Caco-2 (cell line): ENCODE measurements at regions not wholly inside any gene's neighbourhood (a gene's known extent, or its start where the extent isn't known, plus 50 kb on each side); places are given as distances from the start of the nearest gene placed in this dataset.

Experiments
- BruUV-seq: library from RNA; stranded (reverse); fragments of 400-500 nt; replicated peaks from 2 replicates; lab custom pipeline; 2021; lab: Mats Ljungman, UMichigan
- CTCF ChIA-PET: fragments of 300-600 bp; sonication (Branson Sonifier 250); formaldehyde crosslinking; loops from one replicate; lab custom pipeline; 2022; ENCODE audit warnings: antibody characterized with exemption; lab: Charles Lee
- POLR2A ChIA-PET: fragments of 300-600 bp; sonication (Branson Sonifier 250); formaldehyde crosslinking; loops from one replicate; lab custom pipeline; 2022; ENCODE audit warnings: antibody characterized with exemption; lab: Charles Lee
- DNase-seq, 2 experiments: peaks; one replicate each; pipeline versions ENCODE4 v3.0.0 to v3.0.0-alpha.2; 2020 to 2022
- H3K27me3 ChIP-seq: replicated peaks from 2 replicates; pipeline ENCODE4 v1.6.0; 2011; ENCODE audit warnings: low read length; ENCODE audit not compliant: control insufficient read depth, insufficient read depth
- H3K36me3 ChIP-seq: 2 replicates; pipeline ENCODE4 v1.5.1; 2011; ENCODE audit warnings: low read length; ENCODE audit not compliant: control insufficient read depth, insufficient read depth
- H3K4me1 ChIP-seq: fragments of 250-450 bp; sonication (Bioruptor Pico); 2 replicates; pipeline ENCODE4 v1.5.1; 2020; ENCODE audit warnings: mild to moderate bottlenecking
- H3K4me3 ChIP-seq: 2 replicates; pipeline ENCODE4 v1.5.1; 2011; ENCODE audit warnings: low read depth, mild to moderate bottlenecking, control low read depth, low read length
- H3K9me3 ChIP-seq: fragments of 250-450 bp; sonication (Bioruptor Pico); 2 replicates; pipeline ENCODE4 v1.5.1; 2020; ENCODE audit warnings: mild to moderate bottlenecking, moderate library complexity
- H3K27ac Mint-ChIP-seq: one replicate; pipeline ENCODE4 v1.8.0; 2022; ENCODE audit warnings: mixed read lengths; ENCODE audit not compliant: unreplicated experiment
- H3K27me3 Mint-ChIP-seq: one replicate; pipeline ENCODE4 v1.8.0; 2022; ENCODE audit warnings: mixed read lengths; ENCODE audit not compliant: insufficient read depth, unreplicated experiment
- H3K36me3 Mint-ChIP-seq: one replicate; pipeline ENCODE4 v1.8.0; 2022; ENCODE audit warnings: mild to moderate bottlenecking, mixed read lengths; ENCODE audit not compliant: insufficient read depth, unreplicated experiment
- H3K4me1 Mint-ChIP-seq: one replicate; pipeline ENCODE4 v1.8.0; 2022; ENCODE audit warnings: low read depth, mixed read lengths; ENCODE audit not compliant: unreplicated experiment
- H3K4me3 Mint-ChIP-seq: one replicate; pipeline ENCODE4 v1.8.0; 2022; ENCODE audit warnings: mild to moderate bottlenecking, moderate library complexity, mixed read lengths; ENCODE audit not compliant: unreplicated experiment
- H3K9me3 Mint-ChIP-seq: one replicate; pipeline ENCODE4 v1.8.0; 2022; ENCODE audit warnings: mixed read lengths; ENCODE audit not compliant: unreplicated experiment
- CTCF ChIP-seq, 2 experiments: fragments of 200-600 bp in 1 of 2; IDR thresholded peaks; 1 replicate in 1 of 2; 2 replicates in 1 of 2; pipeline versions ENCODE4 v1.5.1 to v1.8.0; 2011 to 2022; ENCODE audit warnings: antibody characterized with exemption in 1 of 2, control low read depth in 1 of 2, inconsistent platforms in 1 of 2, low read depth in 1 of 2, low read length in 1 of 2, mild to moderate bottlenecking in 1 of 2, moderate library complexity in 1 of 2; ENCODE audit not compliant: insufficient read depth in 1 of 2, severe bottlenecking in 1 of 2, unreplicated experiment in 1 of 2
- intact Hi-C: fragments of 100-400 bp; cut with micrococcal nuclease; formaldehyde crosslinking; loops from one replicate; pipeline ENCODE4 v1.10.0; 2022; ENCODE audit not compliant: unreplicated experiment

DNA sequence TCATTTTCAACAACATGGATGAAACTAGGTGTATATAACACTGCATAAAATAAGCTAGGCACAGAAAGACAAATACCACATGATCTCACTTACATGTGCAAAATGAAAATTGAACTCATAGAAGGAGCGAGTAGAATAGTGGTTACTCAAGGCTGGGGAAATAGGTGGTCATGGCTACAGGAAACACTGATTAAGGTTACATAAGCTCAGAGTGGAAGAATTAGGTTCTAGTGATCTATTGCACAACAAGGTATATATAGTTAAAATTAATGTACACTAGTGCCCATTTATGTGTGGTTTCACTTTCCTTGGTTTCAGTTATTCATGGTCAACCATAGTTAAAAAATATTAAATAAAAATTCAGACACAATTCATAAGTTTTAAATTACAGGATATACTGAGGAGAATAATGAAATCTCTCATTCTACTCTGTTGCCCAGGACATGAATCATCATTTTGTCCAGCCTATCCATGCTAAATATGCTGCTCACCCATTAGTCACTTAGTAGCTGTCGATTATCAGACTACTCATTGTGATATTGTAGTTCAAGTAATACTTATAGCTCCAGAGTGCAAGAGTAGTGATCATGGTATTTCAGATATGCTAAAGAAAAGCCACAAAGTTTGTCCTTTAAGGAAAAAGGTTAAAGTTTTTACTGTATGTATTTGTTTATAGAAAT is 1530.9 kb upstream of the LRRTM1 start:
- H3K4me3 ChIP-seq = no peak overlapping the region
- TF ChIP-seq CTCF (IDR thresholded peaks at IDR 0.05; ENCODE audit: insufficient read depth in 1 of 2, low read depth in 1 of 2, low read length in 1 of 2, severe bottlenecking in 1 of 2, unreplicated experiment in 1 of 2) = no peak
- no peaks in the 10 kb centered on the region for H3K27me3 ChIP-seq
- no TSS peak for BruUV-seq
- Mint-ChIP-seq H3K27me3 (no peaks in the 10 kb centered on the region), H3K4me3 (no peak overlapping the region), H3K9me3 (no peaks in the 10 kb centered on the region), H3K27ac (no peak overlapping the region), H3K36me3 (no peaks in the 10 kb centered on the region), H3K4me1 (no peaks in the 10 kb centered on the region)
- no peak for DNase-seq
- H3K9me3 ChIP-seq = peaks cover 3% of the 10 kb centered on the region
- intact Hi-C loops = no loop called here
- ChIA-PET POLR2A (no interaction called here), CTCF (no interaction called here)
- no peaks in the 10 kb centered on the region for H3K4me1 ChIP-seq
- H3K36me3 ChIP-seq = no peaks in the 10 kb centered on the region

DNA sequence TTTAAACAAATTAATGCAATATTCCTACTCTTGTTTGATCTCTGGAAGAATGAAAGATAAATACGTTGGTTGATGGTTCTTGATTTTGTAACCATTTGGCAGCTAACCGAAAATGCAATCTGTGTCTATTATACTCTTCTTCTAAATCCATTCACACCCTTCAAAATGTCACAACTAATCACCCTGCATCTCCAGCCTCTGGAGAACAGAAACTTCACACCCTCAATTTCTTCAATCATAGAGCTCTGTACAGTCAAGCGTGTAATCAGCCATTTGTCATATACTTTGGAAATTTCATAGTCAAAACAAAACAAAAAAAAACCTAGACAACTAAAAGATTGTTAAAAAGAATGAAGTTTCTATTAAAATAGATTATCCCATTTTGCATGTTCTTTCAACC is 1482.3 kb upstream of the LRRTM1 start:
- Mint-ChIP-seq H3K27me3 (peaks cover 7% of the 10 kb centered on the region), H3K27ac (no peak overlapping the region), H3K4me3 (no peak overlapping the region), H3K36me3 (no peaks in the 10 kb centered on the region), H3K9me3 (peaks cover 10% of the 10 kb centered on the region), H3K4me1 (no peaks in the 10 kb centered on the region)
- no peaks in the 10 kb centered on the region for H3K36me3 ChIP-seq
- no peaks in the 10 kb centered on the region for H3K9me3 ChIP-seq
- intact Hi-C loops = no loop called here
- no TSS peak for BruUV-seq
- CTCF ChIA-PET = no interaction called here
- H3K4me1 ChIP-seq = no peaks in the 10 kb centered on the region
- no peaks in the 10 kb centered on the region for H3K27me3 ChIP-seq
- no peak for TF ChIP-seq CTCF (IDR thresholded peaks at IDR 0.05; ENCODE audit: insufficient read depth in 1 of 2, low read depth in 1 of 2, low read length in 1 of 2, severe bottlenecking in 1 of 2, unreplicated experiment in 1 of 2)
- DNase-seq = no peak
- H3K4me3 ChIP-seq = no peak overlapping the region
- POLR2A ChIA-PET = no interaction called here

GRCh38 chr2:81767187-81767912 is 1462.8 kb upstream of the LRRTM1 start:
- H3K4me1 ChIP-seq = no peaks in the 10 kb centered on the region
- no peaks in the 10 kb centered on the region for H3K4me1 Mint-ChIP-seq
- no peaks in the 10 kb centered on the region for H3K36me3 Mint-ChIP-seq
- ChIA-PET CTCF (no interaction called here), POLR2A (no interaction called here)
- no peak overlapping the region for H3K4me3 Mint-ChIP-seq
- BruUV-seq = no TSS peak
- peaks cover 7% of the 10 kb centered on the region for H3K27me3 Mint-ChIP-seq
- H3K4me3 ChIP-seq = no peak overlapping the region
- intact Hi-C loops = no loop called here
- H3K9me3 Mint-ChIP-seq = no peaks in the 10 kb centered on the region
- DNase-seq = no peak
- H3K27me3 ChIP-seq = no peaks in the 10 kb centered on the region
- no peak for TF ChIP-seq CTCF (IDR thresholded peaks at IDR 0.05; ENCODE audit: insufficient read depth in 1 of 2, low read depth in 1 of 2, low read length in 1 of 2, severe bottlenecking in 1 of 2, unreplicated experiment in 1 of 2)
- H3K27ac Mint-ChIP-seq = no peak overlapping the region
- no peaks in the 10 kb centered on the region for H3K36me3 ChIP-seq
- H3K9me3 ChIP-seq = no peaks in the 10 kb centered on the region
